ENCODE measurements at regions not wholly inside any gene's neighbourhood (a gene's known extent, or its start where the extent isn't known, plus 50 kb on each side); places are given as distances from the start of the nearest gene placed in this dataset.
"Not testable (repeated sequence)": the region's sequence is repeated elsewhere in the genome, so short reads cannot be mapped to it uniquely, and the experiment has no call there.

GRCh38 chr3:71956716-71957115 is 171.8 kb upstream of the PROK2 start:
- H3K4me1 Mint-ChIP-seq = no peaks in the 10 kb centered on the region
- H3K4me3 Mint-ChIP-seq = no peak overlapping the region
- DNase-seq (ENCODE audit: low spot score in 2 of 2) (no peak), ATAC-seq (replicated peaks; ENCODE audit: extremely low read depth, poor library complexity, severe bottlenecking) (no peak)
- peaks cover 6% of the 10 kb centered on the region for H3K27me3 Mint-ChIP-seq
- no peak overlapping the region for H3K27ac Mint-ChIP-seq (ENCODE audit: low read depth)
- H3K36me3 Mint-ChIP-seq (ENCODE audit: insufficient read depth) = no peaks in the 10 kb centered on the region
- H3K9me3 Mint-ChIP-seq = no peaks in the 10 kb centered on the region

- no peak overlapping the region for H3K4me3 Mint-ChIP-seq
- DNase-seq (ENCODE audit: low spot score in 2 of 2) (no peak), ATAC-seq (replicated peaks; ENCODE audit: extremely low read depth, poor library complexity, severe bottlenecking) (no peak)
- peaks cover 2% of the 10 kb centered on the region for H3K27me3 Mint-ChIP-seq
- no peak overlapping the region for H3K27ac Mint-ChIP-seq (ENCODE audit: low read depth)
- H3K36me3 Mint-ChIP-seq (ENCODE audit: insufficient read depth) = no peaks in the 10 kb centered on the region
- no peaks in the 10 kb centered on the region for H3K9me3 Mint-ChIP-seq
- H3K4me1 Mint-ChIP-seq = no peaks in the 10 kb centered on the region
These were observed 171.1 kb upstream of the PROK2 start for GRCh38 chr3:71956069-71956340.

GRCh38 chr3:71955240-71956068 is 170.5 kb upstream of the PROK2 start:
- DNase-seq (ENCODE audit: low spot score in 2 of 2) (no peak), ATAC-seq (replicated peaks; ENCODE audit: extremely low read depth, poor library complexity, severe bottlenecking) (no peak)
- Mint-ChIP-seq H3K27me3 (no peaks in the 10 kb centered on the region), H3K9me3 (no peaks in the 10 kb centered on the region), H3K4me1 (no peaks in the 10 kb centered on the region), H3K27ac (ENCODE audit: low read depth) (no peak overlapping the region), H3K4me3 (no peak overlapping the region), H3K36me3 (ENCODE audit: insufficient read depth) (no peaks in the 10 kb centered on the region)

GRCh38 chr3:71951842-71952241 is 166.9 kb upstream of the PROK2 start:
- ATAC-seq (replicated peaks; ENCODE audit: extremely low read depth, poor library complexity, severe bottlenecking) = no peak
- Mint-ChIP-seq H3K27me3 (peaks cover 13% of the 10 kb centered on the region), H3K27ac (ENCODE audit: low read depth) (no peak overlapping the region), H3K4me1 (no peaks in the 10 kb centered on the region), H3K4me3 (no peak overlapping the region), H3K36me3 (ENCODE audit: insufficient read depth) (peaks cover 2% of the 10 kb centered on the region), H3K9me3 (no peaks in the 10 kb centered on the region)
- DNase-seq (ENCODE audit: low spot score in 2 of 2) = no peak

GRCh38 chr3:71951361-71951760 is 166.4 kb upstream of the PROK2 start:
- H3K4me1 Mint-ChIP-seq = no peaks in the 10 kb centered on the region
- H3K27me3 Mint-ChIP-seq = peaks cover 14% of the 10 kb centered on the region
- H3K4me3 Mint-ChIP-seq = no peak overlapping the region
- peaks cover 2% of the 10 kb centered on the region for H3K36me3 Mint-ChIP-seq (ENCODE audit: insufficient read depth)
- no peak for ATAC-seq (replicated peaks; ENCODE audit: extremely low read depth, poor library complexity, severe bottlenecking)
- DNase-seq (ENCODE audit: low spot score in 2 of 2) = no peak
- no peaks in the 10 kb centered on the region for H3K9me3 Mint-ChIP-seq
- no peak overlapping the region for H3K27ac Mint-ChIP-seq (ENCODE audit: low read depth)

- Mint-ChIP-seq H3K4me3 (no peak overlapping the region), H3K27ac (ENCODE audit: low read depth) (no peak overlapping the region), H3K36me3 (ENCODE audit: insufficient read depth) (peaks cover 2% of the 10 kb centered on the region), H3K4me1 (no peaks in the 10 kb centered on the region), H3K27me3 (peaks cover 24% of the 10 kb centered on the region), H3K9me3 (no peaks in the 10 kb centered on the region)
- DNase-seq (ENCODE audit: low spot score in 2 of 2) (no peak), ATAC-seq (replicated peaks; ENCODE audit: extremely low read depth, poor library complexity, severe bottlenecking) (no peak)
These were observed 164.5 kb upstream of the PROK2 start for GRCh38 chr3:71949442-71949841.

- Mint-ChIP-seq H3K27ac (ENCODE audit: low read depth) (no peak overlapping the region), H3K9me3 (no peaks in the 10 kb centered on the region), H3K4me1 (no peaks in the 10 kb centered on the region), H3K27me3 (peaks cover 40% of the 10 kb centered on the region), H3K4me3 (no peak overlapping the region), H3K36me3 (ENCODE audit: insufficient read depth) (peaks cover 2% of the 10 kb centered on the region)
- no peak for ATAC-seq (replicated peaks; ENCODE audit: extremely low read depth, poor library complexity, severe bottlenecking)
- DNase-seq (ENCODE audit: low spot score in 2 of 2) = no peak
These were observed 159.6 kb upstream of the PROK2 start for GRCh38 chr3:71944482-71945065.

- no peak overlapping the region for H3K27ac Mint-ChIP-seq (ENCODE audit: low read depth)
- no peak overlapping the region for H3K4me3 Mint-ChIP-seq
- peaks cover 46% of the 10 kb centered on the region for H3K27me3 Mint-ChIP-seq
- no peaks in the 10 kb centered on the region for H3K4me1 Mint-ChIP-seq
- no peak for DNase-seq (ENCODE audit: low spot score in 2 of 2)
- H3K36me3 Mint-ChIP-seq (ENCODE audit: insufficient read depth) = no peaks in the 10 kb centered on the region
- ATAC-seq (replicated peaks; ENCODE audit: extremely low read depth, poor library complexity, severe bottlenecking) = no peak
- H3K9me3 Mint-ChIP-seq = no peaks in the 10 kb centered on the region
These were observed 157.7 kb upstream of the PROK2 start for GRCh38 chr3:71942432-71943187.

GRCh38 chr3:71940486-71940885 is 155.5 kb upstream of the PROK2 start:
- DNase-seq (ENCODE audit: low spot score in 2 of 2) = no peak
- Mint-ChIP-seq H3K4me3 (no peak overlapping the region), H3K36me3 (ENCODE audit: insufficient read depth) (no peaks in the 10 kb centered on the region), H3K27me3 (peaks cover 46% of the 10 kb centered on the region), H3K27ac (ENCODE audit: low read depth) (no peak overlapping the region), H3K9me3 (no peaks in the 10 kb centered on the region), H3K4me1 (no peaks in the 10 kb centered on the region)
- no peak for ATAC-seq (replicated peaks; ENCODE audit: extremely low read depth, poor library complexity, severe bottlenecking)

- not testable (repeated sequence) for ATAC-seq (replicated peaks; ENCODE audit: extremely low read depth, poor library complexity, severe bottlenecking); H3K4me3 Mint-ChIP-seq; H3K9me3 Mint-ChIP-seq; H3K36me3 Mint-ChIP-seq (ENCODE audit: insufficient read depth); DNase-seq (ENCODE audit: low spot score in 2 of 2); H3K4me1 Mint-ChIP-seq; H3K27ac Mint-ChIP-seq (ENCODE audit: low read depth)
- H3K27me3 Mint-ChIP-seq = peaks cover 56% of the 10 kb centered on the region
These were observed 153.1 kb upstream of the PROK2 start for GRCh38 chr3:71938081-71938480.

- Mint-ChIP-seq H3K4me1 (no peaks in the 10 kb centered on the region), H3K4me3 (no peak overlapping the region), H3K36me3 (ENCODE audit: insufficient read depth) (no peaks in the 10 kb centered on the region), H3K27ac (ENCODE audit: low read depth) (no peak overlapping the region), H3K9me3 (no peaks in the 10 kb centered on the region), H3K27me3 (peaks cover 58% of the 10 kb centered on the region)
- DNase-seq (ENCODE audit: low spot score in 2 of 2) = no peak
- ATAC-seq (replicated peaks; ENCODE audit: extremely low read depth, poor library complexity, severe bottlenecking) = no peak
These were observed 151.7 kb upstream of the PROK2 start for GRCh38 chr3:71936681-71937080.

GRCh38 chr3:71934520-71935270 is 149.7 kb upstream of the PROK2 start:
- Mint-ChIP-seq H3K4me3 (no peak overlapping the region), H3K36me3 (ENCODE audit: insufficient read depth) (no peaks in the 10 kb centered on the region)

More at GRCh38 chr3:71934520-71935270, 149.7 kb upstream of the PROK2 start:
- Mint-ChIP-seq H3K27ac (ENCODE audit: low read depth) (no peak overlapping the region), H3K4me1 (no peaks in the 10 kb centered on the region), H3K9me3 (no peaks in the 10 kb centered on the region), H3K27me3 (peaks cover 73% of the 10 kb centered on the region)
- no peak for ATAC-seq (replicated peaks; ENCODE audit: extremely low read depth, poor library complexity, severe bottlenecking)
- no peak for DNase-seq (ENCODE audit: low spot score in 2 of 2)

All from central memory CD8-positive, alpha-beta T cell (primary cell).